BE2C (cell line): ENCODE measurements at regions not wholly inside any gene's neighbourhood (a gene's known extent, or its start where the extent isn't known, plus 50 kb on each side); places are given as distances from the start of the nearest gene placed in this dataset.

Experiments
- DNase-seq: peaks from one replicate; pipeline ENCODE4 v3.0.0-alpha.2; 2020
- H3K27me3 ChIP-seq: fragments of 250-450 bp; sonication (Bioruptor Pico); 2 replicates; pipeline ENCODE4 v1.5.1; 2020; ENCODE audit warnings: mild to moderate bottlenecking
- H3K36me3 ChIP-seq: fragments of 250-450 bp; sonication (Bioruptor Pico); 2 replicates; pipeline ENCODE4 v1.5.1; 2020; ENCODE audit warnings: mild to moderate bottlenecking
- H3K4me1 ChIP-seq: fragments of 250-450 bp; sonication (Bioruptor Pico); 2 replicates; pipeline ENCODE4 v1.5.1; 2020
- H3K4me3 ChIP-seq: 2 replicates; pipeline ENCODE4 v1.5.1; 2011; ENCODE audit warnings: low read depth, low read length
- H3K9me3 ChIP-seq: fragments of 250-450 bp; sonication (Bioruptor Pico); 2 replicates; pipeline ENCODE4 v1.5.1; 2020
- CTCF ChIP-seq: IDR thresholded peaks from 2 replicates; pipeline ENCODE4 v1.5.1; 2012; ENCODE audit warnings: mild to moderate bottlenecking, low read depth, low read length

- no peaks in the 10 kb centered on the region for H3K4me1 ChIP-seq
- H3K4me3 ChIP-seq = no peak overlapping the region
- TF ChIP-seq CTCF = no peak
Measured at GRCh38 chr18:8957731-8958130, 144.8 kb upstream of the NDUFV2 start.

GRCh38 chr18:8958660-8959059 is 143.8 kb upstream of the NDUFV2 start:
- no peak overlapping the region for H3K4me3 ChIP-seq
- no peaks in the 10 kb centered on the region for H3K4me1 ChIP-seq
- H3K36me3 ChIP-seq = no peaks in the 10 kb centered on the region
- H3K9me3 ChIP-seq = no peaks in the 10 kb centered on the region
- DNase-seq = no peak
- TF ChIP-seq CTCF = no peak
- no peaks in the 10 kb centered on the region for H3K27me3 ChIP-seq

More at GRCh38 chr18:8957731-8958130, 144.8 kb upstream of the NDUFV2 start:
- Histone ChIP-seq H3K36me3 (no peaks in the 10 kb centered on the region), H3K9me3 (no peaks in the 10 kb centered on the region), H3K27me3 (no peaks in the 10 kb centered on the region)
- no peak for DNase-seq

- no peak for DNase-seq
- TF ChIP-seq CTCF = no peak
- Histone ChIP-seq H3K36me3 (no peaks in the 10 kb centered on the region), H3K27me3 (no peaks in the 10 kb centered on the region), H3K4me1 (no peaks in the 10 kb centered on the region), H3K9me3 (no peaks in the 10 kb centered on the region), H3K4me3 (no peak overlapping the region)
Measured at GRCh38 chr18:8959551-8960135, 142.9 kb upstream of the NDUFV2 start.

- no peaks in the 10 kb centered on the region for H3K4me1 ChIP-seq
- no peaks in the 10 kb centered on the region for H3K9me3 ChIP-seq
- no peak for TF ChIP-seq CTCF
- H3K36me3 ChIP-seq = no peaks in the 10 kb centered on the region
- H3K4me3 ChIP-seq = no peak overlapping the region
- H3K27me3 ChIP-seq = no peaks in the 10 kb centered on the region
- no peak for DNase-seq
Measured at GRCh38 chr18:8960740-8961657, 141.5 kb upstream of the NDUFV2 start.

GRCh38 chr18:8962192-8962779 is 140.2 kb upstream of the NDUFV2 start:
- H3K9me3 ChIP-seq = no peaks in the 10 kb centered on the region
- no peak for DNase-seq

More at GRCh38 chr18:8962192-8962779, 140.2 kb upstream of the NDUFV2 start:
- no peaks in the 10 kb centered on the region for H3K4me1 ChIP-seq
- no peak overlapping the region for H3K4me3 ChIP-seq
- no peaks in the 10 kb centered on the region for H3K36me3 ChIP-seq
- H3K27me3 ChIP-seq = no peaks in the 10 kb centered on the region
- TF ChIP-seq CTCF = no peak
